Caco-2 (cell line): ENCODE measurements at regions not wholly inside any gene's neighbourhood (a gene's known extent, or its start where the extent isn't known, plus 50 kb on each side); places are given as distances from the start of the nearest gene placed in this dataset.
"Not testable (repeated sequence)": the region's sequence is repeated elsewhere in the genome, so short reads cannot be mapped to it uniquely, and the experiment has no call there.

Experiments
- BruUV-seq: library from RNA; stranded (reverse); fragments of 400-500 nt; replicated peaks from 2 replicates; lab custom pipeline; 2021; lab: Mats Ljungman, UMichigan
- CTCF ChIA-PET: fragments of 300-600 bp; sonication (Branson Sonifier 250); formaldehyde crosslinking; loops from one replicate; lab custom pipeline; 2022; ENCODE audit warnings: antibody characterized with exemption; lab: Charles Lee
- POLR2A ChIA-PET: fragments of 300-600 bp; sonication (Branson Sonifier 250); formaldehyde crosslinking; loops from one replicate; lab custom pipeline; 2022; ENCODE audit warnings: antibody characterized with exemption; lab: Charles Lee
- DNase-seq, 2 experiments: peaks; one replicate each; pipeline versions ENCODE4 v3.0.0 to v3.0.0-alpha.2; 2020 to 2022
- H3K27me3 ChIP-seq: replicated peaks from 2 replicates; pipeline ENCODE4 v1.6.0; 2011; ENCODE audit warnings: low read length; ENCODE audit not compliant: control insufficient read depth, insufficient read depth
- H3K36me3 ChIP-seq: 2 replicates; pipeline ENCODE4 v1.5.1; 2011; ENCODE audit warnings: low read length; ENCODE audit not compliant: control insufficient read depth, insufficient read depth
- H3K4me1 ChIP-seq: fragments of 250-450 bp; sonication (Bioruptor Pico); 2 replicates; pipeline ENCODE4 v1.5.1; 2020; ENCODE audit warnings: mild to moderate bottlenecking
- H3K4me3 ChIP-seq: 2 replicates; pipeline ENCODE4 v1.5.1; 2011; ENCODE audit warnings: low read depth, mild to moderate bottlenecking, control low read depth, low read length
- H3K9me3 ChIP-seq: fragments of 250-450 bp; sonication (Bioruptor Pico); 2 replicates; pipeline ENCODE4 v1.5.1; 2020; ENCODE audit warnings: mild to moderate bottlenecking, moderate library complexity
- H3K27ac Mint-ChIP-seq: one replicate; pipeline ENCODE4 v1.8.0; 2022; ENCODE audit warnings: mixed read lengths; ENCODE audit not compliant: unreplicated experiment
- H3K27me3 Mint-ChIP-seq: one replicate; pipeline ENCODE4 v1.8.0; 2022; ENCODE audit warnings: mixed read lengths; ENCODE audit not compliant: insufficient read depth, unreplicated experiment
- H3K36me3 Mint-ChIP-seq: one replicate; pipeline ENCODE4 v1.8.0; 2022; ENCODE audit warnings: mild to moderate bottlenecking, mixed read lengths; ENCODE audit not compliant: insufficient read depth, unreplicated experiment
- H3K4me1 Mint-ChIP-seq: one replicate; pipeline ENCODE4 v1.8.0; 2022; ENCODE audit warnings: low read depth, mixed read lengths; ENCODE audit not compliant: unreplicated experiment
- H3K4me3 Mint-ChIP-seq: one replicate; pipeline ENCODE4 v1.8.0; 2022; ENCODE audit warnings: mild to moderate bottlenecking, moderate library complexity, mixed read lengths; ENCODE audit not compliant: unreplicated experiment
- H3K9me3 Mint-ChIP-seq: one replicate; pipeline ENCODE4 v1.8.0; 2022; ENCODE audit warnings: mixed read lengths; ENCODE audit not compliant: unreplicated experiment
- CTCF ChIP-seq, 2 experiments: fragments of 200-600 bp in 1 of 2; IDR thresholded peaks; 1 replicate in 1 of 2; 2 replicates in 1 of 2; pipeline versions ENCODE4 v1.5.1 to v1.8.0; 2011 to 2022; ENCODE audit warnings: antibody characterized with exemption in 1 of 2, control low read depth in 1 of 2, inconsistent platforms in 1 of 2, low read depth in 1 of 2, low read length in 1 of 2, mild to moderate bottlenecking in 1 of 2, moderate library complexity in 1 of 2; ENCODE audit not compliant: insufficient read depth in 1 of 2, severe bottlenecking in 1 of 2, unreplicated experiment in 1 of 2
- intact Hi-C: fragments of 100-400 bp; cut with micrococcal nuclease; formaldehyde crosslinking; loops from one replicate; pipeline ENCODE4 v1.10.0; 2022; ENCODE audit not compliant: unreplicated experiment

DNA sequence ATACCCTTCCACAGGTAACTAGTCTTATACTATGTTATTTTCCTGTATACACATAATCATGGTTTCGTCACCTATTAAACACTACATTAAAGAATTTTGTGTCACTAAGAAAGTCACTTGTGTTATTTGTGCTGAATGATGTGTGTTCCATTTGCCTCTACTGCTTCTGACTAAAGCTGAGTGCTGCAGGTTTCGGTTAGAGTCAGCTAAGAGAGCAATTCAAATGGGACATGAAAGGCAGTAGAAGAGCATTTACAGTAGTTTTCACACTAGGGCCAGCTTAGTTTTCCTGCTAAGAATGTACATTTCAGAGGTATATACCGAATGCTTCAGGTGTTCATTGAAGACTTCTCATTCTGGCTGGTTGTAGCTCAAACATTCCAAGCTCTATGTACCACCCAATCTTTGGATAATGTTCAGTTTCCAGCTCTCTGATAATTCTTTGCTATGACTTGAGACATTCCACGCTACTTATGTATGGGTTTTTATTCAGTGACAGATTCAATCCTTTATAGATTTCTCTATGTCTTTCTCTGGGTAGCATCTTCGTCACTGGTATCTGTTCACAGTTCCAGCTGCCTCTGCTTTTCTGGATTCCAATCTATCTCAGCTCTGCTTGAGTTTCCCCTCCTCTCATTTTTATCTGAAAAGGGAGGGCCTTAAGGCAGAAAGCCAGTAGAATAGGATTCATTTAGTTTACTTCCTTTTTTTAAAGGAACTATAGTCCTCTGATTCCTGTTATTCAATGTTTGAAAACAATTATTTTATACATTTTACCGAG, 164.4 kb downstream of the CXXC4 start:
- intact Hi-C loops: no loop called here
- no peak for DNase-seq
- H3K36me3 Mint-ChIP-seq: no peaks in the 10 kb centered on the region
- POLR2A ChIA-PET: no interaction called here
- Histone ChIP-seq H3K27me3 (no peaks in the 10 kb centered on the region), H3K36me3 (no peaks in the 10 kb centered on the region), H3K4me3 (no peak overlapping the region), H3K4me1 (no peaks in the 10 kb centered on the region), H3K9me3 (no peaks in the 10 kb centered on the region)
- no TSS peak for BruUV-seq
- no peak for TF ChIP-seq CTCF (IDR thresholded peaks at IDR 0.05; ENCODE audit: insufficient read depth in 1 of 2, low read depth in 1 of 2, low read length in 1 of 2, severe bottlenecking in 1 of 2, unreplicated experiment in 1 of 2)
- peaks cover 16% of the 10 kb centered on the region for H3K9me3 Mint-ChIP-seq
- CTCF ChIA-PET: no interaction called here
- H3K27me3 Mint-ChIP-seq: no peaks in the 10 kb centered on the region
- H3K4me1 Mint-ChIP-seq: no peaks in the 10 kb centered on the region
- H3K27ac Mint-ChIP-seq: no peak overlapping the region
- H3K4me3 Mint-ChIP-seq: no peak overlapping the region

DNA sequence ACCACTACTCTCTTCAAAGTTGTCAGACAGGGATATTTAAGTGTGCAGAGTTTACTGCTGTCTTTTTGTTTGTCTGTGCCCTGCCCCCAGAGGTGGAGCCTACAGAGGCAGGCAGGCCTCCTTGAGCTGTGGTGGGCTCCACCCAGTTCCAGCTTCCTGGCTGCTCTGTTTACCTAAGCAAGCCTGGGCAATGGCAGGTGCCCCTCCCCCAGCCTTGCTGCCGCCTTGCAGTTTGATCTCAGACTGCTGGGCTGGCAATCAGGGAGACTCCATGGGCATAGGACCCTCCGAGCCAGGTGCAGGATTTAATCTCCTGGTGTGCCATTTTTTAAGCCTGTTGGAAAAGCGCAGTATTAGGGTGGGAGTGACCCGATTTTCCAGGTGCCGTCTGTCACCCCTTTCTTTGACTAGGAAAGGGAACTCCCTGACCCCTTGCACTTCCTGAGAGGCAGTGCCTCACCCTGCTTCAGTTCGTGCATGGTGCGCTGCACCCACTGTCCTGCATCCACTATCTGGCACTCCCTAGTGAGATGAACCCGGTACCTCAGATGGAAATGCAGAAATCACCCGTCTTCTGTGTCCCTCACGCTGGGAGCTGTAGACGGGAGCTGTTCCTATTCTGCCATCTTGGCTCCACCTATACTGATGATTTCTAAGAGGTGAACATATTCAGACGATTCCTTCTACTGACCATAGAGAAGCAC, 167.6 kb downstream of the CXXC4 start:
- intact Hi-C loops, H3K9me3 Mint-ChIP-seq, H3K27ac Mint-ChIP-seq, POLR2A ChIA-PET, H3K4me3 ChIP-seq, H3K27me3 ChIP-seq, BruUV-seq, H3K9me3 ChIP-seq, H3K4me1 Mint-ChIP-seq, H3K36me3 Mint-ChIP-seq, DNase-seq, H3K27me3 Mint-ChIP-seq, H3K4me3 Mint-ChIP-seq, CTCF ChIA-PET, H3K36me3 ChIP-seq, H3K4me1 ChIP-seq: not testable (repeated sequence)

- H3K27me3 Mint-ChIP-seq: no peaks in the 10 kb centered on the region
- H3K9me3 Mint-ChIP-seq: no peaks in the 10 kb centered on the region
- POLR2A ChIA-PET: no interaction called here
- H3K4me1 Mint-ChIP-seq: no peaks in the 10 kb centered on the region
- BruUV-seq: no TSS peak
- no peak for TF ChIP-seq CTCF (IDR thresholded peaks at IDR 0.05; ENCODE audit: insufficient read depth in 1 of 2, low read depth in 1 of 2, low read length in 1 of 2, severe bottlenecking in 1 of 2, unreplicated experiment in 1 of 2)
- CTCF ChIA-PET: no interaction called here
- Histone ChIP-seq H3K9me3 (no peaks in the 10 kb centered on the region), H3K36me3 (no peaks in the 10 kb centered on the region), H3K4me1 (no peaks in the 10 kb centered on the region), H3K27me3 (no peaks in the 10 kb centered on the region), H3K4me3 (no peak overlapping the region)
- H3K36me3 Mint-ChIP-seq: no peaks in the 10 kb centered on the region
- intact Hi-C loops: no loop called here
- no peak for DNase-seq
- no peak overlapping the region for H3K27ac Mint-ChIP-seq
- no peak overlapping the region for H3K4me3 Mint-ChIP-seq
Observed at GRCh38 chr4:104302731-104303130, 192.0 kb downstream of the CXXC4 start.
